Stimulated activated CD4-positive, alpha-beta T cell treated with anti-CD3 and anti-CD28 coated beads, Interleukin-1b, Interleukin-23, amount 100 ng/mL, for 48 hours (primary cell): ENCODE measurements at regions not wholly inside any gene's neighbourhood (a gene's known extent, or its start where the extent isn't known, plus 50 kb on each side); places are given as distances from the start of the nearest gene placed in this dataset.

Experiments
- DNase-seq: peaks from one replicate; pipeline ENCODE4 v3.0.0-alpha.2; 2020

- no peak for DNase-seq
Measured at GRCh38 chr2:146527166-146527565, 1317.7 kb upstream of the ACVR2A start.

GRCh38 chr2:146523196-146523595 is 1321.6 kb upstream of the ACVR2A start:
- no peak for DNase-seq

GRCh38 chr2:146506851-146507250 is 1338.0 kb upstream of the ACVR2A start:
- no peak for DNase-seq

GRCh38 chr2:146503366-146503765 is 1341.5 kb upstream of the ACVR2A start:
- no peak for DNase-seq

GRCh38 chr2:146496248-146496647 is 1348.6 kb upstream of the ACVR2A start:
- DNase-seq, result no peak

GRCh38 chr2:146489386-146489785 is 1355.4 kb upstream of the ACVR2A start:
- no peak for DNase-seq

GRCh38 chr2:146481629-146482028 is 1363.2 kb upstream of the ACVR2A start:
- DNase-seq, result no peak

- DNase-seq, result no peak
Measured at GRCh38 chr2:146477383-146477782, 1367.4 kb upstream of the ACVR2A start.

- DNase-seq, result no peak
Measured at GRCh38 chr2:146468578-146468977, 1376.3 kb upstream of the ACVR2A start.

GRCh38 chr2:146467425-146467824 is 1377.4 kb upstream of the ACVR2A start:
- DNase-seq, result no peak

GRCh38 chr2:146465460-146465859 is 1379.4 kb upstream of the ACVR2A start:
- DNase-seq, result no peak

- no peak for DNase-seq
Measured at GRCh38 chr2:146461068-146461467, 1383.8 kb upstream of the ACVR2A start.

GRCh38 chr2:146458585-146458984 is 1386.2 kb upstream of the ACVR2A start:
- DNase-seq, result no peak

- no peak for DNase-seq
Measured at GRCh38 chr2:146457221-146457620, 1387.6 kb upstream of the ACVR2A start.

GRCh38 chr2:146455325-146455724 is 1389.5 kb upstream of the ACVR2A start:
- DNase-seq, result no peak

GRCh38 chr2:146451972-146452371 is 1392.9 kb upstream of the ACVR2A start:
- no peak for DNase-seq

GRCh38 chr2:146450131-146450530 is 1394.7 kb upstream of the ACVR2A start:
- no peak for DNase-seq

GRCh38 chr2:146444987-146445386 is 1399.8 kb upstream of the ACVR2A start:
- no peak for DNase-seq

GRCh38 chr2:146444085-146444484 is 1400.7 kb upstream of the ACVR2A start:
- no peak for DNase-seq

GRCh38 chr2:146438246-146438645 is 1406.6 kb upstream of the ACVR2A start:
- DNase-seq, result no peak

GRCh38 chr2:146437712-146438111 is 1407.1 kb upstream of the ACVR2A start:
- no peak for DNase-seq

GRCh38 chr2:146433116-146433875 is 1411.5 kb upstream of the ACVR2A start:
- DNase-seq, result no peak

- DNase-seq, result no peak
Measured at GRCh38 chr2:146429366-146429765, 1415.5 kb upstream of the ACVR2A start.

GRCh38 chr2:146417942-146418341 is 1426.9 kb upstream of the ACVR2A start:
- DNase-seq, result no peak

GRCh38 chr2:146415291-146415690 is 1429.5 kb upstream of the ACVR2A start:
- no peak for DNase-seq
